Stomach (tissue), 8 donors: ENCODE measurements at regions not wholly inside any gene's neighbourhood (a gene's known extent, or its start where the extent isn't known, plus 50 kb on each side); places are given as distances from the start of the nearest gene placed in this dataset.

Experiments used
- DNase-seq, 2 donors: peaks; one replicate each; pipeline versions ENCODE4 v3.0.0 to v3.0.0-alpha.2; 2013 to 2019
- H3K27ac ChIP-seq, 5 donors: fragments of 200-600 bp in 4 of 5; sonication (generic) in 4 of 5; one replicate each; pipeline ENCODE4 v1.5.1; 2013 to 2019; ENCODE audit warnings: mild to moderate bottlenecking in 1 of 5, moderate library complexity in 1 of 5
- H3K27me3 ChIP-seq, 3 donors: fragments of 200-600 bp; sonication (generic); one replicate each; pipeline ENCODE4 v1.5.1; 2017 to 2019; ENCODE audit warnings: mixed run types in 1 of 3
- H3K36me3 ChIP-seq, 4 donors: fragments of 200-600 bp; sonication (generic); 1 replicate in 3 of 4; 2 replicates in 1 of 4; pipeline ENCODE4 v1.5.1; 2016 to 2019
- H3K4me1 ChIP-seq, 4 donors: fragments of 200-600 bp; sonication (generic); one replicate each; pipeline ENCODE4 v1.5.1; 2016 to 2019
- H3K4me3 ChIP-seq, 4 donors: fragments of 200-600 bp; sonication (generic) in 3 of 4; one replicate each; pipeline ENCODE4 v1.5.1; 2016 to 2019; ENCODE audit warnings: mild to moderate bottlenecking in 1 of 4
- H3K9me3 ChIP-seq, 4 donors: fragments of 200-600 bp; sonication (generic); one replicate each; pipeline ENCODE4 v1.5.1; 2016 to 2019
- CTCF ChIP-seq, 7 experiments: fragments of 450-650 bp in 4 of 7; fragments of 200-600 bp in 3 of 7; sonication (generic) in 3 of 7; IDR thresholded peaks; one replicate each; pipeline ENCODE4 v1.5.1; 2016 to 2019; ENCODE audit warnings: antibody characterized with exemption in 7 of 7, control low read depth in 2 of 7, mild to moderate bottlenecking in 1 of 7
- EP300 ChIP-seq: sonication (generic); formaldehyde crosslinking; IDR thresholded peaks from one replicate; pipeline ENCODE4 v1.6.1; 2017; ENCODE audit warnings: antibody characterized with exemption
- POLR2A ChIP-seq, 4 donors: fragments of 450-650 bp; IDR thresholded peaks; one replicate each; pipeline ENCODE4 v1.6.1; 2016; ENCODE audit warnings: antibody characterized with exemption in 4 of 4, control low read depth in 2 of 4, mild to moderate bottlenecking in 1 of 4, moderate library complexity in 1 of 4
- POLR2AphosphoS5 ChIP-seq, 3 donors: sonication (generic); formaldehyde crosslinking; IDR thresholded peaks; one replicate each; pipeline ENCODE4 v1.6.1; 2016; ENCODE audit warnings: antibody characterized with exemption in 3 of 3
- WGBS, 5 donors: extraction: QIAGEN DNeasy Blood & Tissue Kit in 3 of 5; methylation state at CpG; one replicate each; pipeline versions ENCODE4 v1.1.5 to v1.1.7; 2013 to 2018; 5-methylcytosine and 5-hydroxymethylcytosine counted together
- intact Hi-C: fragments of 100-400 bp; cut with DNase I; formaldehyde crosslinking; loops from one replicate; pipeline ENCODE4 v1.15.1; 2023; ENCODE audit warnings: low total_unique reads
- donor health status: healthy with polysubstance abuse.
- donor health status: Bipolar disorder and iron deficiency.
- donor health status: healthy.

- DNase-seq: no peak
- Histone ChIP-seq H3K4me3 (no peak overlapping the region), H3K9me3 (peaks cover 0 to 4% (median 0%) of the 10 kb centered on the region in 4 donors), H3K36me3 (no peaks in the 10 kb centered on the region), H3K4me1 (no peaks in the 10 kb centered on the region), H3K27me3 (no peaks in the 10 kb centered on the region), H3K27ac (no peak overlapping the region)
- intact Hi-C loops: no loop called here
- 79 to 91% (median 85%) methylated on average over 2 of the region's 2 CpGs for WGBS, 5 donors
- TF ChIP-seq POLR2A (IDR thresholded peaks at IDR 0.05) (no peak), CTCF (IDR thresholded peaks at IDR 0.05) (no peak), EP300 (no peak), POLR2AphosphoS5 (IDR thresholded peaks at IDR 0.05) (no peak)
Measured at GRCh38 chr11:57964660-57965059, 59.0 kb upstream of the OR9Q1 start.

DNA sequence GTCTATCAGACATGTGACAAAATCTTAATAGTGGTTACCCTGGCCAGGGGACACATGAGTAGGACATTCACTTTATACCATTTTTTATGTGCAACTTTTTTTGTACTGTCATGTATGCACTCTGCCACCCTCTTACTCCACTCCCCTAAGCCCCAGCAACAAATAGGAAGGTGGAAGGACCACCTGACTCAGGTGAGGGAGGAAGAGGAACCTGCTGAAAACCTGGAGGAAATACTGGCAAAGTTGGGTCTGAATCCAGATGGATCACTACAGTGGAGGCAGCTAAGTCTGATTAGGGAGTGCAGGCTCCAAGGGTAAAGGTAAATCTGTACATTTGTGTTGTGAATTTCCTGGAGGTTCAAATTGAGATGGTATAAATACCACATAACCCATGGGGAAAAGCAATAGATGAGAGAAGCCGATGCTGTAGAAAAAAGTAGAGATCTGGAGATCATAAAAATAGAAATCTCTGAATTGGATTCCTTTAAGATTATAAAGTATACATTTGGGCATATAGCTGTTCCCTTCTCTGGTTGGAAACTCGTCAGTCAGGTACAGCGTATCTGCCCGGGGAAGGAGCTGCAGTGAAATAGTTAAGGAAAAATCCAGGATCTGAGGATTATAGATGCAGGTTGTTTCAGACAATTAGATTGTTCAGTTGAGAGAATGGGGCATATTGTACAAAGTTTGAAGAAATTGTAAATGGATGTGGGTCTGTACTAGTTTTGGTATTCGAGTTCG lies 52.2 kb upstream of the OR9Q1 start:
- no peaks in the 10 kb centered on the region for H3K27me3 ChIP-seq
- no peak overlapping the region for H3K27ac ChIP-seq
- DNase-seq: peak in 1 of 2 donors; percentile 5
- intact Hi-C loops: no loop called here
- H3K4me3 ChIP-seq: no peak overlapping the region
- no peaks in the 10 kb centered on the region for H3K9me3 ChIP-seq
- 35 to 61% (median 44%) methylated on average over 6 of the region's 6 CpGs for WGBS, 5 donors
- TF ChIP-seq POLR2AphosphoS5 (IDR thresholded peaks at IDR 0.05): no peak
- no peak for TF ChIP-seq EP300
- no peak for TF ChIP-seq CTCF (IDR thresholded peaks at IDR 0.05)
- no peak for TF ChIP-seq POLR2A (IDR thresholded peaks at IDR 0.05)
- peaks cover 0 to 8% (median 0%) of the 10 kb centered on the region in 4 donors for H3K4me1 ChIP-seq
- H3K36me3 ChIP-seq: no peaks in the 10 kb centered on the region

DNA sequence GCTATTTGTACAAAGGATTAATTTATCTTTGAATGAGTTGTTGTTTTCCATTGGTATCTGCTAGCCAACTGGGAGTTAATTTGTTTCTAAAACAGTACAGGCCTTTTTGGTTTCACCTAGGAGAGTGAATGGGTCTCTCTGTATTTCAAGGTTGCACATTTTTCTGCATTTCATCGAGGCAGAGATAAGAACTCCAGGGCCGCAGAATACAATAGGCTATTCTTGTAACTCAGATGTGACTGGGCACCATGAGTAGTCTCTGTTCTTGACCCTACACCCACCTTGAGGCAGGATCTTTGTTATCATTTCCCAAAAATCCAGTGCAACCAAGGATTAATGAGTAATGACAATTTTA lies 51.7 kb upstream of the OR9Q1 start:
- TF ChIP-seq POLR2AphosphoS5 (IDR thresholded peaks at IDR 0.05) (no peak), EP300 (no peak), CTCF (IDR thresholded peaks at IDR 0.05) (no peak), POLR2A (IDR thresholded peaks at IDR 0.05) (no peak)
- Histone ChIP-seq H3K4me1 (peaks cover 0 to 8% (median 0%) of the 10 kb centered on the region in 4 donors), H3K4me3 (no peak overlapping the region), H3K27ac (no peak overlapping the region), H3K9me3 (no peaks in the 10 kb centered on the region), H3K27me3 (no peaks in the 10 kb centered on the region), H3K36me3 (no peaks in the 10 kb centered on the region)
- intact Hi-C loops: no loop called here
- DNase-seq: peak in 1 of 2 donors; percentile 25
- WGBS, 5 donors: 19 to 44% (median 33%) methylated on average over 2 of the region's 2 CpGs
